Esophagus muscularis mucosa (tissue), 2 donors: ENCODE measurements at regions not wholly inside any gene's neighbourhood (a gene's known extent, or its start where the extent isn't known, plus 50 kb on each side); places are given as distances from the start of the nearest gene placed in this dataset.

Experiments used
- POLR2A ChIP-seq: fragments of 450-650 bp; IDR thresholded peaks from one replicate; pipeline ENCODE4 v1.6.1; 2017; ENCODE audit warnings: antibody characterized with exemption, moderate library complexity, mild to moderate bottlenecking, low read depth
- POLR2AphosphoS5 ChIP-seq, 2 donors: sonication (generic); formaldehyde crosslinking; IDR thresholded peaks; one replicate each; pipeline ENCODE4 v1.6.1; 2017; ENCODE audit warnings: antibody characterized with exemption in 2 of 2

GRCh38 chr2:120786038-120786960 lies 50.6 kb downstream of the GLI2 start:
- TF ChIP-seq POLR2AphosphoS5 (IDR thresholded peaks at IDR 0.05) = no peak
- TF ChIP-seq POLR2A = no peak
